HCT116 (cell line): ENCODE measurements at regions not wholly inside any gene's neighbourhood (a gene's known extent, or its start where the extent isn't known, plus 50 kb on each side); places are given as distances from the start of the nearest gene placed in this dataset.

Source experiments
- ATAC-seq: fragments of 200-7000 bp; cut with Tn5 transposase; 2 replicates; pipeline ENCODE4 v1.9.1; 2020; ENCODE audit warnings: mild to moderate bottlenecking, moderate library complexity
- BruUV-seq: library from RNA; stranded (reverse); fragments of 400-500 nt; replicated peaks from 2 replicates; lab custom pipeline; 2021; lab: Mats Ljungman, UMichigan
- CTCF ChIA-PET: fragments of 300-600 bp; sonication (Branson Sonifier 250); formaldehyde crosslinking; loops from one replicate; lab custom pipeline; 2021; ENCODE audit warnings: antibody characterized with exemption; lab: Charles Lee
- POLR2A ChIA-PET: fragments of 300-600, 350-600 bp; sonication (Branson Sonifier 250); formaldehyde crosslinking; loops from one replicate; lab custom pipeline; 2021; ENCODE audit warnings: antibody characterized with exemption; lab: Charles Lee
- RAD21 ChIA-PET, 2 experiments: fragments of 300-600 bp; sonication (Branson Sonifier 250); formaldehyde crosslinking; loops; one replicate each; lab custom pipeline; 2023; ENCODE audit warnings: low total read pairs in 2 of 2; ENCODE audit not compliant: uncharacterized antibody in 2 of 2, unreplicated experiment in 2 of 2, low non-redundant PET in 1 of 2; lab: Charles Lee
- DNase-seq: peaks from one replicate; pipeline ENCODE4 v3.0.0-alpha.2; 2010; ENCODE audit warnings: low read depth, low spot score
- H2AFZ ChIP-seq: fragments of 200-600 bp; shearing (Covaris generic), sonication (generic); 2 replicates; pipeline ENCODE4 v1.6.1; 2017; ENCODE audit warnings: low read depth, mixed run types, mixed read lengths, antibody characterized with exemption, low read length; ENCODE audit not compliant: poor library complexity, severe bottlenecking
- H3K27ac ChIP-seq: 2 replicates; pipeline ENCODE4 v1.5.1; 2012; ENCODE audit warnings: low read depth, low read length
- H3K27me3 ChIP-seq: fragments of 200-600 bp; sonication (generic); 2 replicates; pipeline ENCODE4 v1.6.1; 2016; ENCODE audit warnings: mixed run types, low read length, mixed read lengths; ENCODE audit not compliant: insufficient read depth
- H3K36me3 ChIP-seq, 2 experiments: fragments of 200-500 bp in 1 of 2; fragments of 200-600 bp in 1 of 2; sonication (Bioruptor generic) in 1 of 2; sonication (generic) in 1 of 2; 2 replicates each; pipeline versions ENCODE4 v1.5.1 to v1.6.1; 2014 to 2016; ENCODE audit warnings: low read length in 2 of 2, inconsistent platforms in 1 of 2, mixed read lengths in 1 of 2, mixed run types in 1 of 2; ENCODE audit not compliant: insufficient read depth in 2 of 2, control insufficient read depth in 1 of 2
- H3K4me1 ChIP-seq, 2 experiments: fragments of 200-600 bp in 1 of 2; sonication (generic) in 1 of 2; 2 replicates each; pipeline versions ENCODE4 v1.5.1 to v1.6.1; 2012 to 2017; ENCODE audit warnings: low read length in 2 of 2, inconsistent platforms in 1 of 2, mild to moderate bottlenecking in 1 of 2, mixed read lengths in 1 of 2, mixed run types in 1 of 2, moderate library complexity in 1 of 2; ENCODE audit not compliant: insufficient read depth in 2 of 2, control insufficient read depth in 1 of 2
- H3K4me2 ChIP-seq: fragments of 200-600 bp; sonication (generic); 2 replicates; pipeline ENCODE4 v1.6.1; 2017; ENCODE audit warnings: mixed run types, low read length, mixed read lengths
- H3K4me3 ChIP-seq, 2 experiments: fragments of 200-600 bp in 1 of 2; sonication (generic) in 1 of 2; replicated peaks in 1 of 2; 2 replicates each; pipeline ENCODE4 v1.5.1; 2011 to 2016; ENCODE audit warnings: low read length in 2 of 2, control low read depth in 1 of 2, low read depth in 1 of 2, mild to moderate bottlenecking in 1 of 2, mixed read lengths in 1 of 2, mixed run types in 1 of 2
- H3K79me2 ChIP-seq: fragments of 200-600 bp; sonication (generic); 2 replicates; pipeline ENCODE4 v1.6.1; 2017; ENCODE audit warnings: mild to moderate bottlenecking, mixed run types, low read length, moderate library complexity, mixed read lengths; ENCODE audit not compliant: insufficient read depth
- H3K9ac ChIP-seq: fragments of 200-600 bp; sonication (generic); 2 replicates; pipeline ENCODE4 v1.6.1; 2016; ENCODE audit warnings: low read length, mixed read lengths
- H3K9me2 ChIP-seq: fragments of 200-600 bp; sonication (generic), shearing (Covaris generic); 2 replicates; pipeline ENCODE4 v1.6.1; 2017; ENCODE audit warnings: mixed run types, mild to moderate bottlenecking, moderate library complexity; ENCODE audit not compliant: insufficient read depth
- H3K9me3 ChIP-seq, 2 experiments: fragments of 200-500 bp in 1 of 2; fragments of 200-600 bp in 1 of 2; sonication (Bioruptor generic) in 1 of 2; sonication (generic) in 1 of 2; 2 replicates each; pipeline ENCODE4 v1.6.1; 2014 to 2017; ENCODE audit warnings: low read length in 2 of 2, mixed read lengths in 2 of 2, inconsistent platforms in 1 of 2, low read depth in 1 of 2, mild to moderate bottlenecking in 1 of 2, mixed run types in 1 of 2, moderate library complexity in 1 of 2; ENCODE audit not compliant: control insufficient read depth in 1 of 2, insufficient read depth in 1 of 2
- H4K20me1 ChIP-seq: fragments of 200-600 bp; sonication (generic), shearing (Covaris generic); 2 replicates; pipeline ENCODE4 v1.6.1; 2017; ENCODE audit warnings: mixed run types, mild to moderate bottlenecking, moderate library complexity; ENCODE audit not compliant: insufficient read depth
- CBX3 ChIP-seq: IDR thresholded peaks from 2 replicates; pipeline ENCODE4 v1.6.1; 2012; ENCODE audit warnings: low read depth
- CEBPB ChIP-seq: IDR thresholded peaks from 2 replicates; pipeline ENCODE4 v1.6.1; 2012; ENCODE audit warnings: low read depth
- EZH2phosphoT487 ChIP-seq: fragments of 200-600 bp; IDR thresholded peaks from 2 replicates; pipeline ENCODE4 v1.6.1; 2018; ENCODE audit warnings: antibody characterized with exemption, borderline replicate concordance
- MAX ChIP-seq: IDR thresholded peaks from 2 replicates; pipeline ENCODE4 v1.6.1; 2012
- POLR2A ChIP-seq: IDR thresholded peaks from 2 replicates; pipeline ENCODE4 v1.7.0; 2011; ENCODE audit warnings: borderline replicate concordance; ENCODE audit not compliant: insufficient read depth, insufficient read length; ENCODE audit errors: extremely low read depth
- REST ChIP-seq: IDR thresholded peaks from 2 replicates; pipeline ENCODE4 v1.6.1; 2012; ENCODE audit warnings: low read depth
- YY1 ChIP-seq: IDR thresholded peaks from 2 replicates; pipeline ENCODE4 v1.6.1; 2011; ENCODE audit warnings: low read length, low read depth, moderate library complexity, mild to moderate bottlenecking; ENCODE audit not compliant: insufficient replicate concordance; ENCODE audit errors: extremely low read depth
- ZBTB33 ChIP-seq: IDR thresholded peaks from 2 replicates; pipeline ENCODE4 v1.6.1; 2011; ENCODE audit warnings: mild to moderate bottlenecking, low read length, moderate library complexity; ENCODE audit not compliant: insufficient replicate concordance; ENCODE audit errors: extremely low read depth
- ZNF274 ChIP-seq: fragments of 200-500 bp; sonication (Bioruptor generic); IDR thresholded peaks from 2 replicates; pipeline ENCODE4 v1.6.1; 2014; ENCODE audit warnings: mild to moderate bottlenecking, low read depth, low read length, inconsistent platforms
- intact Hi-C: fragments of 100-400 bp; cut with micrococcal nuclease; formaldehyde crosslinking; loops from 2 replicates; pipeline ENCODE4 v1.10.0; 2022

- intact Hi-C loops: no loop called here
- H3K4me1 ChIP-seq: no peaks in the 10 kb centered on the region
- no peak for DNase-seq
- no peak for TF ChIP-seq ZBTB33
- TF ChIP-seq REST: no peak
- TF ChIP-seq CBX3: no peak
- TF ChIP-seq POLR2A: no peak
- no peak for TF ChIP-seq ZNF274
- TF ChIP-seq YY1: no peak
- no peak for TF ChIP-seq EZH2phosphoT487
- no peak for TF ChIP-seq MAX
- TF ChIP-seq CEBPB: no peak
- ChIA-PET POLR2A (no interaction called here), RAD21 (no interaction called here), CTCF (no interaction called here)
- H3K79me2 ChIP-seq: no peaks in the 10 kb centered on the region
- H3K4me3 ChIP-seq: no peak overlapping the region
- no peaks in the 10 kb centered on the region for H3K9me3 ChIP-seq
- no peak overlapping the region for H3K9ac ChIP-seq
- H3K36me3 ChIP-seq: no peaks in the 10 kb centered on the region
- no peak overlapping the region for H2AFZ ChIP-seq
- H3K9me2 ChIP-seq: no peaks in the 10 kb centered on the region
- H4K20me1 ChIP-seq: no peaks in the 10 kb centered on the region
- no peak for ATAC-seq
- BruUV-seq: no TSS peak
- H3K4me2 ChIP-seq: no peak overlapping the region
- H3K27me3 ChIP-seq: no peaks in the 10 kb centered on the region
- no peak overlapping the region for H3K27ac ChIP-seq
Observed at GRCh38 chr7:156178214-156178613, 366.0 kb upstream of the SHH start.
